GM21786 (cell line): ENCODE measurements at regions not wholly inside any gene's neighbourhood (a gene's known extent, or its start where the extent isn't known, plus 50 kb on each side); places are given as distances from the start of the nearest gene placed in this dataset.
"Not testable (repeated sequence)": the region's sequence is repeated elsewhere in the genome, so short reads cannot be mapped to it uniquely, and the experiment has no call there.

ENCODE experiments used
- ATAC-seq: cut with Tn5 transposase; IDR thresholded peaks from one replicate; pipeline ENCODE4 v1.9.1; 2021; ENCODE audit not compliant: unreplicated experiment

- ATAC-seq: no peak
Measured at GRCh38 chr16:29311461-29312344, 94.8 kb downstream of the NPIPB11 start.

- ATAC-seq: no peak
Measured at GRCh38 chr16:29310852-29311314, 95.6 kb downstream of the NPIPB11 start.

GRCh38 chr16:29310243-29310642, 96.3 kb downstream of the NPIPB11 start:
- ATAC-seq: not testable (repeated sequence)

- ATAC-seq: not testable (repeated sequence)
Measured at GRCh38 chr16:29309601-29310000, 96.9 kb downstream of the NPIPB11 start.

GRCh38 chr16:29308644-29309546, 97.6 kb downstream of the NPIPB11 start:
- no peak for ATAC-seq

GRCh38 chr16:29307598-29308507, 98.7 kb downstream of the NPIPB11 start:
- no peak for ATAC-seq

- no peak for ATAC-seq
Measured at GRCh38 chr16:29306943-29307597, 99.4 kb downstream of the NPIPB11 start.

- ATAC-seq: no peak
Measured at GRCh38 chr16:29306201-29306600, 100.3 kb downstream of the NPIPB11 start.

- ATAC-seq: not testable (repeated sequence)
Measured at GRCh38 chr16:29305018-29305417, 101.5 kb downstream of the NPIPB11 start.

- no peak for ATAC-seq
Measured at GRCh38 chr16:29304251-29304650, 102.3 kb downstream of the NPIPB11 start.

- ATAC-seq: no peak
Measured at GRCh38 chr16:29303520-29303919, 103.0 kb downstream of the NPIPB11 start.

GRCh38 chr16:29302976-29303375, 103.5 kb downstream of the NPIPB11 start:
- ATAC-seq: no peak

GRCh38 chr16:29302433-29302832, 104.1 kb downstream of the NPIPB11 start:
- not testable (repeated sequence) for ATAC-seq

GRCh38 chr16:29301662-29302285, 104.7 kb downstream of the NPIPB11 start:
- not testable (repeated sequence) for ATAC-seq

GRCh38 chr16:29300541-29301535, 105.7 kb downstream of the NPIPB11 start:
- not testable (repeated sequence) for ATAC-seq

- not testable (repeated sequence) for ATAC-seq
Measured at GRCh38 chr16:29300030-29300491, 106.5 kb downstream of the NPIPB11 start.

- ATAC-seq: not testable (repeated sequence)
Measured at GRCh38 chr16:29298997-29299396, 107.5 kb downstream of the NPIPB11 start.

GRCh38 chr16:29298307-29298706, 108.2 kb downstream of the NPIPB11 start:
- not testable (repeated sequence) for ATAC-seq
